ENCODE measurements at regions not wholly inside any gene's neighbourhood (a gene's known extent, or its start where the extent isn't known, plus 50 kb on each side); places are given as distances from the start of the nearest gene placed in this dataset.

GRCh38 chr4:31009926-31010325 is 289.8 kb downstream of the PCDH7 start:
- no peaks in the 10 kb centered on the region for H3K9me3 ChIP-seq
- ATAC-seq (ENCODE audit: low FRiP score in 2 of 2), result no peak
- TF ChIP-seq EP300 (IDR thresholded peaks at IDR 0.05) (no peak), POLR2AphosphoS5 (IDR thresholded peaks at IDR 0.05) (no peak), POLR2A (IDR thresholded peaks at IDR 0.05) (no peak)
- TF ChIP-seq, protein P1, sequence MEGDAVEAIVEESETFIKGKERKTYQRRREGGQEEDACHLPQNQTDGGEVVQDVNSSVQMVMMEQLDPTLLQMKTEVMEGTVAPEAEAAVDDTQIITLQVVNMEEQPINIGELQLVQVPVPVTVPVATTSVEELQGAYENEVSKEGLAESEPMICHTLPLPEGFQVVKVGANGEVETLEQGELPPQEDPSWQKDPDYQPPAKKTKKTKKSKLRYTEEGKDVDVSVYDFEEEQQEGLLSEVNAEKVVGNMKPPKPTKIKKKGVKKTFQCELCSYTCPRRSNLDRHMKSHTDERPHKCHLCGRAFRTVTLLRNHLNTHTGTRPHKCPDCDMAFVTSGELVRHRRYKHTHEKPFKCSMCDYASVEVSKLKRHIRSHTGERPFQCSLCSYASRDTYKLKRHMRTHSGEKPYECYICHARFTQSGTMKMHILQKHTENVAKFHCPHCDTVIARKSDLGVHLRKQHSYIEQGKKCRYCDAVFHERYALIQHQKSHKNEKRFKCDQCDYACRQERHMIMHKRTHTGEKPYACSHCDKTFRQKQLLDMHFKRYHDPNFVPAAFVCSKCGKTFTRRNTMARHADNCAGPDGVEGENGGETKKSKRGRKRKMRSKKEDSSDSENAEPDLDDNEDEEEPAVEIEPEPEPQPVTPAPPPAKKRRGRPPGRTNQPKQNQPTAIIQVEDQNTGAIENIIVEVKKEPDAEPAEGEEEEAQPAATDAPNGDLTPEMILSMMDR (IDR thresholded peaks at IDR 0.05), result no peak
- H3K4me3 ChIP-seq, result no peak overlapping the region
- no peaks in the 10 kb centered on the region for H3K4me1 ChIP-seq
- no peak for DNase-seq
- H3K36me3 ChIP-seq, result no peaks in the 10 kb centered on the region
- H3K27ac ChIP-seq, result no peak overlapping the region
- H3K27me3 ChIP-seq, result no peaks in the 10 kb centered on the region

- no peaks in the 10 kb centered on the region for H3K36me3 ChIP-seq
- 72 to 85% methylated on average over 3 of the region's 3 CpGs for WGBS, 2 donors
- no peaks in the 10 kb centered on the region for H3K4me1 ChIP-seq
- DNase-seq, result no peak
- no peak for ATAC-seq (ENCODE audit: low FRiP score in 2 of 2)
- no peak overlapping the region for H3K27ac ChIP-seq
- TF ChIP-seq POLR2AphosphoS5 (IDR thresholded peaks at IDR 0.05), result no peak
- TF ChIP-seq, protein P1 (IDR thresholded peaks at IDR 0.05), result no peak
- no peak overlapping the region for H3K4me3 ChIP-seq
- no peaks in the 10 kb centered on the region for H3K27me3 ChIP-seq
- no peaks in the 10 kb centered on the region for H3K9me3 ChIP-seq
These were observed 295.0 kb downstream of the PCDH7 start for GRCh38 chr4:31015123-31015522.

DNA sequence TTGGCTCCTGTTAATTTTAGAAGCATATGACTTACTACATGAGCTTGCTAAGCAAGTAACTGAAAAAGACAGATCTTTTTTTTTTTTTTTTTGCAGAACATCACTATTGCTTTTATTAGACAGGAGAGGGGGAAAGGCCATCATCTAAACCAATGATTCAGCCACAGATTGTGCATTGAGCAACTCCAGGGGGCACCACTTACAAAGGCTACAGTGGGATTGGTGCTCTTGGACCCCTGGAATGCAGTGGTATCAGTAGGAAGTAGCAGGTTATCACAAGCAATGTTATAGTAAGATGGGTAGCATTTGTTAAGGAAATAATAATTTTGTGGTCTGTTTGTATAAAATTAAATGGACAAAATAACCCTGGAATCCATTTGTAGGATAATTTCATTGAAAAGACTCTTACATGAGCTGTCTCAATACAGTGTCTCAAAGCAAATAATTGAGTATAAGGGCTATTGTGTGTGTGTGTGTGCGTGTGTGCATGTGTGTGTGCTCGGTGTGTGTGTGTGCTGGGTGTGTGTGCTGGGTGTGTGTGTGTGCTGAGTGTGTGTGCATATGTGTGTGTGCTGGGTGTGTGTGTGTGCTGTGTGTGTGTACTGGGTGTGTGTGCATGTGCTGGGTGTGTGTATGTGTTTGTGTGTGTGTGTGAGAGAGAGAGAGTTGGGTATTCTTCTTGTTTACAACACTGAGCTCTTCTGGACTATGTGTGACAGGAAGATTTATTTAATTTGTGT is 296.3 kb downstream of the PCDH7 start:
- Histone ChIP-seq H3K27me3 (no peaks in the 10 kb centered on the region), H3K36me3 (no peaks in the 10 kb centered on the region), H3K4me1 (no peaks in the 10 kb centered on the region), H3K9me3 (no peaks in the 10 kb centered on the region), H3K4me3 (no peak overlapping the region), H3K27ac (no peak overlapping the region)
- no peak for TF ChIP-seq POLR2AphosphoS5 (IDR thresholded peaks at IDR 0.05)
- TF ChIP-seq EP300 (IDR thresholded peaks at IDR 0.05), result no peak
- TF ChIP-seq, protein P1 (IDR thresholded peaks at IDR 0.05), result no peak
- TF ChIP-seq POLR2A (IDR thresholded peaks at IDR 0.05), result no peak
- DNase-seq (no peak), ATAC-seq (ENCODE audit: low FRiP score in 2 of 2) (peak in 1 of 2 donors; percentile 62)
- WGBS, 2 donors, result 90 to 98% methylated on average over 2 of the region's 2 CpGs

GRCh38 chr4:31020363-31020762 is 300.2 kb downstream of the PCDH7 start:
- Histone ChIP-seq H3K27me3 (no peaks in the 10 kb centered on the region), H3K4me3 (no peak overlapping the region), H3K36me3 (no peaks in the 10 kb centered on the region), H3K4me1 (no peaks in the 10 kb centered on the region), H3K27ac (no peak overlapping the region), H3K9me3 (no peaks in the 10 kb centered on the region)
- DNase-seq (no peak), ATAC-seq (ENCODE audit: low FRiP score in 2 of 2) (no peak)
- WGBS, 2 donors, result 63 to 75% methylated on average over 8 of the region's 8 CpGs
- no peak for TF ChIP-seq EP300 (IDR thresholded peaks at IDR 0.05)
- TF ChIP-seq, protein P1 (IDR thresholded peaks at IDR 0.05), result no peak
- TF ChIP-seq POLR2AphosphoS5 (IDR thresholded peaks at IDR 0.05), result no peak
- TF ChIP-seq POLR2A (IDR thresholded peaks at IDR 0.05), result no peak

- no peaks in the 10 kb centered on the region for H3K9me3 ChIP-seq
- H3K36me3 ChIP-seq, result no peaks in the 10 kb centered on the region
- WGBS, 2 donors, result 57 to 73% methylated on average over 2 of the region's 2 CpGs
- TF ChIP-seq POLR2AphosphoS5 (IDR thresholded peaks at IDR 0.05), result no peak
- ATAC-seq (ENCODE audit: low FRiP score in 2 of 2) (no peak), DNase-seq (no peak)
- no peaks in the 10 kb centered on the region for H3K27me3 ChIP-seq
- H3K4me3 ChIP-seq, result no peak overlapping the region
- H3K27ac ChIP-seq, result no peak overlapping the region
- H3K4me1 ChIP-seq, result no peaks in the 10 kb centered on the region
These were observed 300.8 kb downstream of the PCDH7 start for GRCh38 chr4:31021008-31021407.
